H1 (cell line): ENCODE measurements at regions not wholly inside any gene's neighbourhood (a gene's known extent, or its start where the extent isn't known, plus 50 kb on each side); places are given as distances from the start of the nearest gene placed in this dataset.

ENCODE experiments used
- SP4 ChIP-seq: IDR thresholded peaks from 2 replicates; pipeline ENCODE4 v1.6.1; 2012; ENCODE audit warnings: low read length, inconsistent platforms
- SUZ12 ChIP-seq: fragments of 200-600 bp; sonication (generic); IDR thresholded peaks from 2 replicates; pipeline ENCODE4 v1.6.1; 2012; ENCODE audit warnings: mild to moderate bottlenecking, inconsistent platforms, low read length, moderate library complexity, mixed read lengths
- TF ChIP-seq, protein P1 (sequence below): IDR thresholded peaks from 2 replicates; pipeline ENCODE4 v1.6.1; 2012; ENCODE audit warnings: low read length, inconsistent platforms

DNA sequence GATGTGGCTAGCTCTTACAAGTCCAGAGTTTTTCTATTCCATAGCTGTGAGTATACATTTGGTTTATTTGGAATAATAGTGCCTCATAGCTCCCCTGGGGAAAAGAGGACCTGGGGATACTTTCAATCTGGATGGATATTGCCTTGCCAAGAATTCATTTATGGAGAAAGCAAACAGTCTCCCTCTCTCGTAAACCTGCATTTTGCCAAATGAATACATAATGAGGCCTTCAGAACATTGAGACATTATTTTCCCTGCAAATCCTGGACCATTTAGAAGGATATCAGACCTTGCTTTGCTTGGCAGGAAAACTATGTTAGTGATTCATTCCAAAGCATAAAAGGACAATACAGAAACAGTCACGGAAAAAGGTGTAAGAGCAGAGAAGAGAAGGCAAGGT is 569.6 kb upstream of the BRINP1 start (continued):
- TF ChIP-seq, protein P1, sequence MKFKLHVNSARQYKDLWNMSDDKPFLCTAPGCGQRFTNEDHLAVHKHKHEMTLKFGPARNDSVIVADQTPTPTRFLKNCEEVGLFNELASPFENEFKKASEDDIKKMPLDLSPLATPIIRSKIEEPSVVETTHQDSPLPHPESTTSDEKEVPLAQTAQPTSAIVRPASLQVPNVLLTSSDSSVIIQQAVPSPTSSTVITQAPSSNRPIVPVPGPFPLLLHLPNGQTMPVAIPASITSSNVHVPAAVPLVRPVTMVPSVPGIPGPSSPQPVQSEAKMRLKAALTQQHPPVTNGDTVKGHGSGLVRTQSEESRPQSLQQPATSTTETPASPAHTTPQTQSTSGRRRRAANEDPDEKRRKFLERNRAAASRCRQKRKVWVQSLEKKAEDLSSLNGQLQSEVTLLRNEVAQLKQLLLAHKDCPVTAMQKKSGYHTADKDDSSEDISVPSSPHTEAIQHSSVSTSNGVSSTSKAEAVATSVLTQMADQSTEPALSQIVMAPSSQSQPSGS, result no peak
- TF ChIP-seq SUZ12 (no peak), SP4 (no peak)
- TF ChIP-seq, all 59 proteins: peak for 0
